Ureter (tissue), 1 donor: ENCODE measurements at regions not wholly inside any gene's neighbourhood (a gene's known extent, or its start where the extent isn't known, plus 50 kb on each side); places are given as distances from the start of the nearest gene placed in this dataset.
"Not testable (repeated sequence)": the region's sequence is repeated elsewhere in the genome, so short reads cannot be mapped to it uniquely, and the experiment has no call there.

ENCODE experiments used
- DNase-seq: peaks from one replicate; pipeline ENCODE4 v3.0.0-alpha.2; 2020; ENCODE audit warnings: low spot score
- donor health status: DM: yes; HTN: yes; CAD: no.

- DNase-seq = no peak
Observed at GRCh38 chr2:118388771-118389170, 300.5 kb downstream of the INSIG2 start.

GRCh38 chr2:118387509-118387908 lies 299.2 kb downstream of the INSIG2 start:
- no peak for DNase-seq

GRCh38 chr2:118386641-118387302 lies 298.5 kb downstream of the INSIG2 start:
- no peak for DNase-seq

GRCh38 chr2:118380915-118381653 lies 292.8 kb downstream of the INSIG2 start:
- no peak for DNase-seq

GRCh38 chr2:118375907-118376485 lies 287.7 kb downstream of the INSIG2 start:
- no peak for DNase-seq

GRCh38 chr2:118374974-118375755 lies 286.9 kb downstream of the INSIG2 start:
- no peak for DNase-seq

- DNase-seq = no peak
Observed at GRCh38 chr2:118372886-118373830, 284.9 kb downstream of the INSIG2 start.

GRCh38 chr2:118371515-118371914 lies 283.2 kb downstream of the INSIG2 start:
- no peak for DNase-seq

GRCh38 chr2:118369521-118369920 lies 281.2 kb downstream of the INSIG2 start:
- not testable (repeated sequence) for DNase-seq

GRCh38 chr2:118363604-118364003 lies 275.3 kb downstream of the INSIG2 start:
- DNase-seq = no peak

- DNase-seq = no peak
Observed at GRCh38 chr2:118356051-118356450, 267.8 kb downstream of the INSIG2 start.

GRCh38 chr2:118351796-118352195 lies 263.5 kb downstream of the INSIG2 start:
- DNase-seq = no peak

GRCh38 chr2:118350621-118351020 lies 262.4 kb downstream of the INSIG2 start:
- no peak for DNase-seq

GRCh38 chr2:118349365-118349764 lies 261.1 kb downstream of the INSIG2 start:
- no peak for DNase-seq

- DNase-seq = no peak
Observed at GRCh38 chr2:118348380-118349034, 260.2 kb downstream of the INSIG2 start.

- no peak for DNase-seq
Observed at GRCh38 chr2:118345465-118345864, 257.2 kb downstream of the INSIG2 start.

GRCh38 chr2:118340103-118340502 lies 251.8 kb downstream of the INSIG2 start:
- DNase-seq = no peak

- no peak for DNase-seq
Observed at GRCh38 chr2:118339386-118339785, 251.1 kb downstream of the INSIG2 start.

- DNase-seq = no peak
Observed at GRCh38 chr2:118333664-118334063, 245.4 kb downstream of the INSIG2 start.

- no peak for DNase-seq
Observed at GRCh38 chr2:118325321-118325955, 237.2 kb downstream of the INSIG2 start.
